ENCODE measurements at regions not wholly inside any gene's neighbourhood (a gene's known extent, or its start where the extent isn't known, plus 50 kb on each side); places are given as distances from the start of the nearest gene placed in this dataset.

GRCh38 chr13:50187352-50188029, 172.2 kb downstream of the KCNRG start:
- no peak for DNase-seq (ENCODE audit: low read depth in 4 of 4, low spot score in 3 of 4)

GRCh38 chr13:50188696-50189095, 173.5 kb downstream of the KCNRG start:
- DNase-seq (ENCODE audit: low read depth in 4 of 4, low spot score in 3 of 4) = no peak

- DNase-seq (ENCODE audit: low read depth in 4 of 4, low spot score in 3 of 4) = no peak
Measured at GRCh38 chr13:50189450-50189849, 174.2 kb downstream of the KCNRG start.

GRCh38 chr13:50191004-50191403, 175.8 kb downstream of the KCNRG start:
- no peak for DNase-seq (ENCODE audit: low read depth in 4 of 4, low spot score in 3 of 4)

GRCh38 chr13:50192272-50192813, 177.1 kb downstream of the KCNRG start:
- DNase-seq (ENCODE audit: low read depth in 4 of 4, low spot score in 3 of 4) = no peak

GRCh38 chr13:50195045-50195444, 179.8 kb downstream of the KCNRG start:
- no peak for DNase-seq (ENCODE audit: low read depth in 4 of 4, low spot score in 3 of 4)

GRCh38 chr13:50196118-50196517, 180.9 kb downstream of the KCNRG start:
- no peak for DNase-seq (ENCODE audit: low read depth in 4 of 4, low spot score in 3 of 4)

GRCh38 chr13:50197705-50198104, 182.5 kb downstream of the KCNRG start:
- DNase-seq (ENCODE audit: low read depth in 4 of 4, low spot score in 3 of 4) = no peak

- DNase-seq (ENCODE audit: low read depth in 4 of 4, low spot score in 3 of 4) = no peak
Measured at GRCh38 chr13:50198508-50198907, 183.3 kb downstream of the KCNRG start.

GRCh38 chr13:50200569-50200968, 185.3 kb downstream of the KCNRG start:
- DNase-seq (ENCODE audit: low read depth in 4 of 4, low spot score in 3 of 4) = no peak

- DNase-seq (ENCODE audit: low read depth in 4 of 4, low spot score in 3 of 4) = no peak
Measured at GRCh38 chr13:50200988-50201387, 185.7 kb downstream of the KCNRG start.

- no peak for DNase-seq (ENCODE audit: low read depth in 4 of 4, low spot score in 3 of 4)
Measured at GRCh38 chr13:50202485-50202884, 187.2 kb downstream of the KCNRG start.

GRCh38 chr13:50203256-50203941, 188.2 kb downstream of the KCNRG start:
- DNase-seq (ENCODE audit: low read depth in 4 of 4, low spot score in 3 of 4) = no peak

- no peak for DNase-seq (ENCODE audit: low read depth in 4 of 4, low spot score in 3 of 4)
Measured at GRCh38 chr13:50205581-50205980, 190.3 kb downstream of the KCNRG start.

- peak in 2 of 4 donors; percentile 20 to 48 for DNase-seq (ENCODE audit: low read depth in 4 of 4, low spot score in 3 of 4)
Measured at GRCh38 chr13:50208826-50209335, 193.6 kb downstream of the KCNRG start.

- DNase-seq (ENCODE audit: low read depth in 4 of 4, low spot score in 3 of 4) = no peak
Measured at GRCh38 chr13:50209631-50210030, 194.4 kb downstream of the KCNRG start.

GRCh38 chr13:50213526-50213925, 198.3 kb downstream of the KCNRG start:
- no peak for DNase-seq (ENCODE audit: low read depth in 4 of 4, low spot score in 3 of 4)

- DNase-seq (ENCODE audit: low read depth in 4 of 4, low spot score in 3 of 4) = no peak
Measured at GRCh38 chr13:50214514-50214913, 199.3 kb downstream of the KCNRG start.

GRCh38 chr13:50215399-50215798, 200.2 kb downstream of the KCNRG start:
- DNase-seq (ENCODE audit: low read depth in 4 of 4, low spot score in 3 of 4) = no peak

GRCh38 chr13:50219743-50220142, 204.5 kb downstream of the KCNRG start:
- DNase-seq (ENCODE audit: low read depth in 4 of 4, low spot score in 3 of 4) = no peak

- DNase-seq (ENCODE audit: low read depth in 4 of 4, low spot score in 3 of 4) = no peak
Measured at GRCh38 chr13:50220938-50221337, 205.7 kb downstream of the KCNRG start.
